ENCODE measurements at regions not wholly inside any gene's neighbourhood (a gene's known extent, or its start where the extent isn't known, plus 50 kb on each side); places are given as distances from the start of the nearest gene placed in this dataset.

GRCh38 chr14:89524412-89524811, 107.4 kb upstream of the FOXN3 start:
- TF ChIP-seq POLR2A (IDR thresholded peaks at IDR 0.05; ENCODE audit: extremely low read depth, insufficient read length), result no peak
- no peak for TF ChIP-seq CTCF (IDR thresholded peaks at IDR 0.05; ENCODE audit: low read depth, low read length)
- TF ChIP-seq MAX (IDR thresholded peaks at IDR 0.05; ENCODE audit: low read depth, low read length), result no peak
- TF ChIP-seq MYC (IDR thresholded peaks at IDR 0.05; ENCODE audit: low read depth, low read length), result no peak

Data from NB4 (cell line).